H1 (cell line): ENCODE measurements at regions not wholly inside any gene's neighbourhood (a gene's known extent, or its start where the extent isn't known, plus 50 kb on each side); places are given as distances from the start of the nearest gene placed in this dataset.

Source experiments
- CTCF ChIA-PET: fragments of 300-600 bp; sonication (Branson Sonifier 250); formaldehyde crosslinking; loops from one replicate; lab custom pipeline; 2021; ENCODE audit not compliant: partially characterized antibody; lab: Charles Lee
- POLR2A ChIA-PET: fragments of 300-600 bp; sonication (Branson Sonifier 250); formaldehyde crosslinking; loops from one replicate; lab custom pipeline; 2021; ENCODE audit warnings: inconsistent platforms; ENCODE audit not compliant: partially characterized antibody; lab: Charles Lee
- DNase-seq, 2 experiments: peaks; one replicate each; pipeline versions ENCODE4 v3.0.0 to v3.0.0-alpha.2; 2010 to 2022; ENCODE audit warnings: low spot score in 2 of 2, low read depth in 1 of 2, mixed read lengths in 1 of 2
- FAIRE-seq: peaks from 2 replicates; lab custom pipeline; 2011; peaks lifted over from hg19 to GRCh38; lab: Jason Lieb, UNC
- H2AFZ ChIP-seq: 2 replicates; pipeline ENCODE4 v1.8.1; 2012; ENCODE audit warnings: low read length, inconsistent platforms
- H2AK5ac ChIP-seq: 2 replicates; pipeline ENCODE4 v1.6.1; 2013; ENCODE audit warnings: low read depth, low read length
- H2BK120ac ChIP-seq: replicated peaks from 2 replicates; pipeline ENCODE3; 2013; ENCODE audit warnings: low read depth, low read length, inconsistent platforms
- H2BK12ac ChIP-seq: 2 replicates; pipeline ENCODE4 v1.6.1; 2013; ENCODE audit warnings: low read depth, low read length
- H2BK15ac ChIP-seq: 2 replicates; pipeline ENCODE4 v1.6.1; 2013; ENCODE audit warnings: low read length
- H2BK20ac ChIP-seq: 2 replicates; pipeline ENCODE4 v1.6.1; 2013; ENCODE audit warnings: low read length
- H2BK5ac ChIP-seq: 2 replicates; pipeline ENCODE4 v1.6.1; 2013; ENCODE audit warnings: low read depth, low read length
- H3K14ac ChIP-seq: 2 replicates; pipeline ENCODE4 v1.6.1; 2013; ENCODE audit warnings: inconsistent platforms; ENCODE audit not compliant: insufficient read length
- H3K18ac ChIP-seq: 2 replicates; pipeline ENCODE4 v1.6.1; 2013; ENCODE audit warnings: low read length; ENCODE audit errors: extremely low read depth
- H3K23ac ChIP-seq: 2 replicates; pipeline ENCODE4 v1.6.1; 2013; ENCODE audit warnings: inconsistent platforms; ENCODE audit not compliant: insufficient read length
- H3K23me2 ChIP-seq: 2 replicates; pipeline ENCODE4 v1.6.1; 2013; ENCODE audit warnings: low read depth, low read length
- H3K27ac ChIP-seq: 2 replicates; pipeline ENCODE4 v1.6.1; 2011; ENCODE audit warnings: low read depth, low read length, inconsistent platforms
- H3K27me3 ChIP-seq, 4 experiments: replicated peaks in 1 of 4; 1 replicate in 1 of 4; 2 replicates in 3 of 4; pipeline versions ENCODE4 v1.6.1 to v1.8.1; 2011 to 2013; ENCODE audit warnings: low read length in 3 of 4, mild to moderate bottlenecking in 3 of 4, inconsistent platforms in 2 of 4, mixed read lengths in 2 of 4, moderate library complexity in 1 of 4; ENCODE audit not compliant: control insufficient read depth in 3 of 4, insufficient read depth in 3 of 4; ENCODE audit errors: extremely low read depth in 1 of 4
- H3K36me3 ChIP-seq, 4 experiments: 2 replicates each; pipeline versions ENCODE4 v1.6.1 to v1.8.1; 2011 to 2013; ENCODE audit warnings: mild to moderate bottlenecking in 4 of 4, low read length in 3 of 4, moderate library complexity in 2 of 4, control low read depth in 1 of 4, inconsistent platforms in 1 of 4; ENCODE audit not compliant: insufficient read depth in 4 of 4, control insufficient read depth in 2 of 4
- H3K4ac ChIP-seq: replicated peaks from 2 replicates; pipeline ENCODE3; 2013; ENCODE audit warnings: low read length, low read depth, mixed read lengths, inconsistent platforms; ENCODE audit not compliant: insufficient read length
- H3K4me1 ChIP-seq, 4 experiments: replicated peaks in 1 of 4; 1 replicate in 1 of 4; 2 replicates in 3 of 4; pipeline versions ENCODE4 v1.6.1 to v1.8.1; 2011 to 2013; ENCODE audit warnings: low read length in 3 of 4, inconsistent platforms in 2 of 4, mixed read lengths in 1 of 4; ENCODE audit not compliant: insufficient read depth in 4 of 4, control insufficient read depth in 3 of 4
- H3K4me2 ChIP-seq, 2 experiments: 2 replicates each; pipeline versions ENCODE4 v1.6.1 to v1.8.1; 2011 to 2013; ENCODE audit warnings: low read depth in 2 of 2, low read length in 2 of 2, control low read depth in 1 of 2, inconsistent platforms in 1 of 2, mild to moderate bottlenecking in 1 of 2; ENCODE audit not compliant: insufficient read depth in 1 of 2
- H3K4me3 ChIP-seq, 4 experiments: fragments of 200-600, 300-600 bp in 1 of 4; sonication (generic), shearing (Covaris generic), sonication (Bioruptor Twin) in 1 of 4; 2 replicates each; pipeline versions ENCODE4 v1.5.1 to v1.8.1; 2011 to 2016; ENCODE audit warnings: low read length in 4 of 4, low read depth in 3 of 4, control low read depth in 2 of 4, inconsistent platforms in 2 of 4, mild to moderate bottlenecking in 2 of 4, mixed read lengths in 1 of 4, moderate library complexity in 1 of 4; ENCODE audit not compliant: insufficient read depth in 2 of 4; ENCODE audit errors: extremely low read depth in 1 of 4
- H3K56ac ChIP-seq: replicated peaks from 2 replicates; pipeline ENCODE3; 2013; ENCODE audit warnings: low read depth, mild to moderate bottlenecking, mixed read lengths, low read length, inconsistent platforms; ENCODE audit not compliant: insufficient read length
- H3K79me1 ChIP-seq: 2 replicates; pipeline ENCODE4 v1.6.1; 2013; ENCODE audit warnings: low read depth, low read length, control low read depth
- H3K79me2 ChIP-seq, 2 experiments: 2 replicates each; pipeline versions ENCODE4 v1.6.1 to v1.8.1; 2012 to 2013; ENCODE audit warnings: low read length in 2 of 2, mild to moderate bottlenecking in 2 of 2, inconsistent platforms in 1 of 2; ENCODE audit not compliant: insufficient read depth in 2 of 2, control insufficient read depth in 1 of 2
- H3K9ac ChIP-seq, 4 experiments: replicated peaks in 1 of 4; 1 replicate in 1 of 4; 2 replicates in 3 of 4; pipeline versions ENCODE4 v1.6.1 to v1.8.1; 2011 to 2013; ENCODE audit warnings: low read depth in 3 of 4, low read length in 3 of 4, control low read depth in 2 of 4, mild to moderate bottlenecking in 2 of 4, moderate library complexity in 2 of 4, inconsistent platforms in 1 of 4; ENCODE audit errors: extremely low read depth in 1 of 4
- H3K9me3 ChIP-seq, 2 experiments: 2 replicates each; pipeline versions ENCODE4 v1.6.1 to v1.8.1; 2012 to 2013; ENCODE audit warnings: mild to moderate bottlenecking in 2 of 2, moderate library complexity in 2 of 2, control low read depth in 1 of 2, inconsistent platforms in 1 of 2, low read depth in 1 of 2, low read length in 1 of 2, mixed read lengths in 1 of 2; ENCODE audit not compliant: insufficient read depth in 2 of 2
- H4K20me1 ChIP-seq, 2 experiments: replicated peaks in 1 of 2; 2 replicates each; pipeline versions ENCODE3 to v1.8.1; 2011 to 2013; ENCODE audit warnings: inconsistent platforms in 2 of 2, low read length in 2 of 2, mild to moderate bottlenecking in 1 of 2; ENCODE audit not compliant: insufficient read depth in 2 of 2, control insufficient read depth in 1 of 2
- H4K5ac ChIP-seq: 2 replicates; pipeline ENCODE4 v1.6.1; 2013; ENCODE audit warnings: low read length, low read depth, mixed read lengths, inconsistent platforms; ENCODE audit not compliant: insufficient read length
- H4K8ac ChIP-seq: 2 replicates; pipeline ENCODE4 v1.8.0; 2013; ENCODE audit warnings: mild to moderate bottlenecking, moderate library complexity, low read length, inconsistent platforms; ENCODE audit not compliant: insufficient read depth; ENCODE audit errors: extremely low read depth
- H4K91ac ChIP-seq: replicated peaks from 2 replicates; pipeline ENCODE3; 2013; ENCODE audit warnings: low read length, mixed read lengths, inconsistent platforms; ENCODE audit not compliant: insufficient read length
- ASH2L ChIP-seq: fragments of 200-600, 300-600 bp; sonication (generic); IDR thresholded peaks from one replicate; pipeline ENCODE4 v1.7.1; 2017; ENCODE audit warnings: low read length
- FOSL1 ChIP-seq: IDR thresholded peaks from 2 replicates; pipeline ENCODE4 v1.6.1; 2011; ENCODE audit warnings: mild to moderate bottlenecking, low read depth, low read length, moderate library complexity; ENCODE audit not compliant: insufficient read depth
- GABPA ChIP-seq: IDR thresholded peaks from 2 replicates; pipeline ENCODE4 v1.6.1; 2011; ENCODE audit warnings: mild to moderate bottlenecking, low read length, moderate library complexity, borderline replicate concordance; ENCODE audit not compliant: insufficient read depth
- GTF2F1 ChIP-seq: IDR thresholded peaks from 2 replicates; pipeline ENCODE4 v1.6.1; 2012; ENCODE audit warnings: low read depth, low read length, improper control_type of control experiment, borderline replicate concordance
- HDAC2 ChIP-seq, 2 experiments: fragments of 300-600 bp in 1 of 2; sonication (generic) in 1 of 2; IDR thresholded peaks; 2 replicates each; pipeline ENCODE4 v1.6.1; 2011 to 2012; ENCODE audit warnings: low read depth in 2 of 2, low read length in 2 of 2, mild to moderate bottlenecking in 2 of 2, moderate library complexity in 2 of 2, borderline replicate concordance in 1 of 2, inconsistent platforms in 1 of 2
- PHF8 ChIP-seq: fragments of 200-600 bp; sonication (generic); conservative IDR thresholded peaks from 2 replicates; pipeline ENCODE4 v1.7.1; 2012; ENCODE audit warnings: low read depth, mild to moderate bottlenecking, inconsistent platforms, low read length, moderate library complexity
- SIN3A ChIP-seq, 2 experiments: IDR thresholded peaks in 1 of 2; conservative IDR thresholded peaks in 1 of 2; 2 replicates each; pipeline ENCODE4 v1.6.1; 2011 to 2012; ENCODE audit warnings: low read length in 2 of 2, improper control_type of control experiment in 1 of 2, low read depth in 1 of 2, mild to moderate bottlenecking in 1 of 2
- TAF1 ChIP-seq: IDR thresholded peaks from 2 replicates; pipeline ENCODE4 v1.6.1; 2011; ENCODE audit warnings: mild to moderate bottlenecking, low read depth, low read length
- TEAD4 ChIP-seq: IDR thresholded peaks from 2 replicates; pipeline ENCODE4 v1.6.1; 2012; ENCODE audit warnings: low read depth, low read length, inconsistent platforms, mixed read lengths
- WGBS, 2 experiments: shearing (Covaris generic) in 1 of 2; methylation state at CpG; one replicate each; pipeline versions ENCODE4 v1.1.6 to v1.1.7; 2013 to 2015; ENCODE audit warnings: low lambda C conversion rate in 2 of 2, mixed read lengths in 2 of 2, inconsistent platforms in 1 of 2, low coverage in 1 of 2, missing lambda C conversion rate in 1 of 2; ENCODE audit not compliant: insufficient replicate concordance in 2 of 2, insufficient coverage in 1 of 2, insufficient read length in 1 of 2; ENCODE audit errors: extremely low coverage in 1 of 2, missing lambda C conversion rate in 1 of 2; 5-methylcytosine and 5-hydroxymethylcytosine counted together
- TF ChIP-seq, protein P1 (sequence below), 3 experiments: IDR thresholded peaks; 1 replicate in 2 of 3; 2 replicates in 1 of 3; pipeline versions ENCODE4 v1.5.1 to v1.6.1; 2011; ENCODE audit warnings: low read length in 3 of 3, mild to moderate bottlenecking in 3 of 3, inconsistent platforms in 2 of 3, low read depth in 1 of 3, moderate library complexity in 1 of 3; ENCODE audit not compliant: insufficient read depth in 1 of 3; ENCODE audit errors: control extremely low read depth in 1 of 3

- Histone ChIP-seq H4K5ac (no peak overlapping the region), H3K27ac (no peak overlapping the region), H2BK5ac (no peak overlapping the region), H3K56ac (no peak overlapping the region), H3K4ac (no peak overlapping the region), H2BK20ac (no peak overlapping the region), H2AK5ac (no peak overlapping the region), H2AFZ (no peak overlapping the region), H3K9ac (no peak overlapping the region), H3K9me3 (no peaks in the 10 kb centered on the region), H4K8ac (no peak overlapping the region), H3K27me3 (no peaks in the 10 kb centered on the region), H3K23me2 (no peaks in the 10 kb centered on the region), H3K79me2 (no peaks in the 10 kb centered on the region), H3K18ac (no peak overlapping the region), H3K23ac (no peak overlapping the region), H3K4me2 (no peak overlapping the region), H3K36me3 (no peaks in the 10 kb centered on the region), H2BK15ac (no peak overlapping the region), H2BK12ac (no peak overlapping the region), H3K79me1 (no peaks in the 10 kb centered on the region), H4K91ac (no peak overlapping the region), H4K20me1 (no peaks in the 10 kb centered on the region), H2BK120ac (no peak overlapping the region), H3K4me3 (no peak overlapping the region), H3K4me1 (no peaks in the 10 kb centered on the region), H3K14ac (no peak overlapping the region)
- FAIRE-seq, result no peak
- CTCF ChIA-PET, result interaction anchor here (1.1 kb wide), 1 partner anchor 14 kb away, joined by 3 read pairs; no protein-coding TSS in a partner anchor
- POLR2A ChIA-PET, result no interaction called here
- TF ChIP-seq TAF1 (no peak), HDAC2 (IDR thresholded peaks at IDR 0.05; ENCODE audit: borderline replicate concordance in 1 of 2, low read depth in 2 of 2, low read length in 2 of 2) (no peak), TEAD4 (no peak), SIN3A (conservative IDR thresholded peaks at IDR 0.05 in 1 of 2, IDR thresholded peaks at IDR 0.05 in 1 of 2; ENCODE audit: low read depth in 1 of 2, low read length in 2 of 2) (no peak), PHF8 (no peak), ASH2L (no peak), FOSL1 (no peak), GTF2F1 (no peak), GABPA (no peak)
- TF ChIP-seq, protein P1, sequence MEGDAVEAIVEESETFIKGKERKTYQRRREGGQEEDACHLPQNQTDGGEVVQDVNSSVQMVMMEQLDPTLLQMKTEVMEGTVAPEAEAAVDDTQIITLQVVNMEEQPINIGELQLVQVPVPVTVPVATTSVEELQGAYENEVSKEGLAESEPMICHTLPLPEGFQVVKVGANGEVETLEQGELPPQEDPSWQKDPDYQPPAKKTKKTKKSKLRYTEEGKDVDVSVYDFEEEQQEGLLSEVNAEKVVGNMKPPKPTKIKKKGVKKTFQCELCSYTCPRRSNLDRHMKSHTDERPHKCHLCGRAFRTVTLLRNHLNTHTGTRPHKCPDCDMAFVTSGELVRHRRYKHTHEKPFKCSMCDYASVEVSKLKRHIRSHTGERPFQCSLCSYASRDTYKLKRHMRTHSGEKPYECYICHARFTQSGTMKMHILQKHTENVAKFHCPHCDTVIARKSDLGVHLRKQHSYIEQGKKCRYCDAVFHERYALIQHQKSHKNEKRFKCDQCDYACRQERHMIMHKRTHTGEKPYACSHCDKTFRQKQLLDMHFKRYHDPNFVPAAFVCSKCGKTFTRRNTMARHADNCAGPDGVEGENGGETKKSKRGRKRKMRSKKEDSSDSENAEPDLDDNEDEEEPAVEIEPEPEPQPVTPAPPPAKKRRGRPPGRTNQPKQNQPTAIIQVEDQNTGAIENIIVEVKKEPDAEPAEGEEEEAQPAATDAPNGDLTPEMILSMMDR (IDR thresholded peaks at IDR 0.05; ENCODE audit: control extremely low read depth in 1 of 3, insufficient read depth in 1 of 3, low read depth in 1 of 3, low read length in 3 of 3), result no peak
- no peak for DNase-seq
- 82% methylated on average over 3 of the region's 3 CpGs; no CpG with 5 or more reads in 1 of the 2 experiments for WGBS, 2 experiments
These were observed 1287.2 kb upstream of the CITED2 start for GRCh38 chr6:140661691-140662090.
